NCI-H2227 treated with DMSO at 0.1 percent for 48 hours (cell line): ENCODE measurements at regions not wholly inside any gene's neighbourhood (a gene's known extent, or its start where the extent isn't known, plus 50 kb on each side); places are given as distances from the start of the nearest gene placed in this dataset.
"Not testable (repeated sequence)": the region's sequence is repeated elsewhere in the genome, so short reads cannot be mapped to it uniquely, and the experiment has no call there.

Experiments
- DNase-seq: peaks from one replicate; lab custom pipeline; 2025; lab: John Stamatoyannopoulos, UW

- DNase-seq, result no peak
Measured at GRCh38 chr5:125848751-125849150, 574.5 kb upstream of the GRAMD2B start.

- no peak for DNase-seq
Measured at GRCh38 chr5:125856949-125857348, 566.3 kb upstream of the GRAMD2B start.

- DNase-seq, result peak; percentile 21
Measured at GRCh38 chr5:125863579-125863978, 559.6 kb upstream of the GRAMD2B start.

GRCh38 chr5:125865166-125865815 lies 557.9 kb upstream of the GRAMD2B start:
- no peak for DNase-seq

GRCh38 chr5:125868036-125868435 lies 555.2 kb upstream of the GRAMD2B start:
- no peak for DNase-seq

- no peak for DNase-seq
Measured at GRCh38 chr5:125870256-125870655, 553.0 kb upstream of the GRAMD2B start.

- no peak for DNase-seq
Measured at GRCh38 chr5:125874057-125874456, 549.2 kb upstream of the GRAMD2B start.

GRCh38 chr5:125874717-125875116 lies 548.5 kb upstream of the GRAMD2B start:
- no peak for DNase-seq

- no peak for DNase-seq
Measured at GRCh38 chr5:125877248-125877647, 546.0 kb upstream of the GRAMD2B start.

GRCh38 chr5:125882061-125882460 lies 541.1 kb upstream of the GRAMD2B start:
- DNase-seq, result no peak

- no peak for DNase-seq
Measured at GRCh38 chr5:125883223-125883622, 540.0 kb upstream of the GRAMD2B start.

- no peak for DNase-seq
Measured at GRCh38 chr5:125888358-125888757, 534.9 kb upstream of the GRAMD2B start.

GRCh38 chr5:125890511-125890931 lies 532.7 kb upstream of the GRAMD2B start:
- no peak for DNase-seq

- DNase-seq, result no peak
Measured at GRCh38 chr5:125891061-125891725, 532.0 kb upstream of the GRAMD2B start.

GRCh38 chr5:125894383-125894782 lies 528.8 kb upstream of the GRAMD2B start:
- DNase-seq, result no peak

GRCh38 chr5:125896368-125896767 lies 526.8 kb upstream of the GRAMD2B start:
- DNase-seq, result no peak

- DNase-seq, result no peak
Measured at GRCh38 chr5:125897089-125897488, 526.1 kb upstream of the GRAMD2B start.

- DNase-seq, result no peak
Measured at GRCh38 chr5:125898851-125899405, 524.3 kb upstream of the GRAMD2B start.

- no peak for DNase-seq
Measured at GRCh38 chr5:125912028-125912427, 511.2 kb upstream of the GRAMD2B start.

- DNase-seq, result no peak
Measured at GRCh38 chr5:125913200-125913599, 510.0 kb upstream of the GRAMD2B start.

GRCh38 chr5:125914471-125914870 lies 508.7 kb upstream of the GRAMD2B start:
- no peak for DNase-seq

GRCh38 chr5:125923958-125924357 lies 499.3 kb upstream of the GRAMD2B start:
- not testable (repeated sequence) for DNase-seq

GRCh38 chr5:125926172-125926571 lies 497.0 kb upstream of the GRAMD2B start:
- no peak for DNase-seq

GRCh38 chr5:125928663-125929062 lies 494.5 kb upstream of the GRAMD2B start:
- no peak for DNase-seq
